ENCODE measurements at regions not wholly inside any gene's neighbourhood (a gene's known extent, or its start where the extent isn't known, plus 50 kb on each side); places are given as distances from the start of the nearest gene placed in this dataset.

GRCh38 chr15:94607176-94607654 lies 375.9 kb downstream of the MCTP2 start:
- DNase-seq, result peak; percentile 46 to 47

DNA sequence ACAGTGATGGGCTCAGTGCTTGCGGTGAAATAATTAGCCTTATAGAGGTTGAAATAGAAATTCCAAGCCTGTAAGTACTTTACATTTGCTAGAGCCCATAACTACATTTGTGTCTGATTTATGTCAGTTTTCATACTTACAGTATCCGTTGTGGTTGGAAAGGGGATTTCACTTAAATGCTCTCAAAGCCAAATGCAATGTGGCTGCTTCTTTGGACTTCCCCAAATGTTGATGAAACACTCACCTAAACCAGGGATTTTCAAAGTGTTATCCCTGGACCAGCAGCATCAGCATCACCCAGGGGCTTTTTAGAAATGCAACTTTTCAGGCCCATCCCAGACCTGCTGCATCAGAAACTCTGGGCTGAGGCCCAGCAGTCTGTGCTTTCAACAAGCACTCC lies 378.7 kb downstream of the MCTP2 start:
- no peak for DNase-seq

- DNase-seq, result no peak
These were observed 379.1 kb downstream of the MCTP2 start for GRCh38 chr15:94610485-94610884.

DNA sequence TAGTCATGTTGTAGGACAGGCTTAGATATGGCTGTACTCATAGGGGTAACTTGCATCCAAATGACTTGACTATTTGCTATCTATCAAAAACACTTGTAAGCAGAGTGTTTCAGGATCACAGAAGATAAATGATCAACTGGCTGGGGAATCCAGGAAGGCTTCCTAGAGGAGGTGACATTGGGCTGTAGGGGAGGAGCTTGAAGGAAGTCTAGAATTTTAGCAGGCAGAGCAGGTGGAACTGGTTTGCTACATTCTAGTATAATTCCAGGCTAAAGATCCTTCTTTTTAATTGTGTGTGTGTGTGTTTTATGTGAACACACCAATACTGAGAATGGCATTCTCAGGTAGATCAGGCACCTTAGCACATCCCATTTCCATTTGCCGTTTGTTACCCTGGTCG lies 380.3 kb downstream of the MCTP2 start:
- DNase-seq, result no peak

GRCh38 chr15:94615688-94616087 lies 384.3 kb downstream of the MCTP2 start:
- DNase-seq, result no peak

DNA sequence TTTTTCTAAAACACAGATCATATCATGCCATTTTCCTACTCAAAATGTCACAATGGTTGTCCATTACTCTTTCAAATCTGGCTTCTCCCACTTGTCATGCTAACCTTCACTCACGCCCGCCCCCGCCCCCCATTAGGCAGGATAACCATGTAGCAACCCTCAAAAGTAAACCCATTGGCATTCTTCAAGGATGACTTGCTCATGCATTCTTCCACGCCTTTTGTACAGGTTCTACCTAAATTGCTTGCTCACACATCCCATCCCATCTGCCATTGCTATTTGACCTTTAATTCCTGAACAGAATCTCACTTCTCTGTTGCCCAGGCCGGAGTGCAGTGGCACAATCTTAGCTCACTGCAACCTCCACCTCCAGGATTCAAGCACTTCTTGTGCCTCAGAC lies 389.3 kb downstream of the MCTP2 start:
- no peak for DNase-seq

GRCh38 chr15:94621736-94622135 lies 390.4 kb downstream of the MCTP2 start:
- DNase-seq, result no peak

- no peak for DNase-seq
These were observed 395.6 kb downstream of the MCTP2 start for GRCh38 chr15:94626949-94627348.

DNA sequence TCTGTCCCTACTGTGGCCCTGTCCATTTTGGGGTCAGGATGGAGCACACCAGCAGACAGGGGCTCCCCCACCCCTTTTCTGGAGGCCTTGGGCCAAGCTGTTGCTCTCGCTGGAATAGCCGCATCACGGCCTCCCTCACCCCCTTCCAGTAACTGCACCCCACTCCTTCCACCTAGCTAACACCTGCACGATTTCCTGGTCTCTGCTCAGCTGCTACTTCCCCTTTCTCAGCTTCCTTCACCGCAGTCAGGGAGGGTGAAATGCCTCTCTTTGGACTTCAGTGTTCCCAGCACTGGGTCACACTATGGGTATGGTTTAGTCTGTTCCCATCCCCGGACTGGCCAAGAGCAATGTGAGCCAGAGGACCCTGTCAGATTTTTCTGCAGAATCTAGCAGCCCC lies 400.2 kb downstream of the MCTP2 start:
- DNase-seq, result no peak

DNA sequence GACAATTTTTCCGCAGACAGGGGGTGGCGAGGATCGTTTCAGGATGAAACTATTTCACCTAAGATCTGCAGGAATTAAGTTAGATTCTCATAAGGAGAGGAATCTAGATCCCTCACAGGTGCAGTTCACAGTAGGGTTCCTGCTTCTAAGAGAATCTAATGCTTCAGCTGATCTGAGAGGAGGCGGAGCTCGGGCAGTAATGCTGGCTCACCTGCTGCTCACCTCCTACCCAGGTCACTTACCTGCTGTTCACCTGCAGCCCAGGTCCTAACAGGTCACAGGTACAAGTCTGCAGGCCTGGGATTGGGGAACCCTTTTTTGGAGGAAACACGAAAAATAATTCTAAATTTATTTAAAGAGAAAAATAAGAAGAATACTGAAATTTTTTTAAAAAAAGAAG lies 406.8 kb downstream of the MCTP2 start:
- DNase-seq, result no peak

DNA sequence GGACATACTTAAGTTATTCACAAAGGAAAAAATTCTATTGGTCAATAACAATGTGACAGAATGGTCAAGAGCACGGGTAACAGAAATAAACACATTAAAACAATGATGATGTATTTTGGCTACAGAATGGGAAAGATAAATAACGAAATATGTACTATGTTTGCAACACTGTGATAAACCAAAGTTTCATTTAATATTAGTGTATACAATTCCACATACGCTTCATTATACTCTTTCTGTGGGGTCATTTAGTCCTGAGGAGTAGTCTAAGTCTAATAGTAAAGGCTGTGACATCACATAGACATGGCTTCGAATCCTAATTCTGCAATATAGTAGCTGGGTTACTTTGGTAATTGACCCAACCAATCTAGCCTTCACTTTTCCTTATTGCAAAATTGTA lies 408.3 kb downstream of the MCTP2 start:
- peak; percentile 28 to 51 for DNase-seq

DNA sequence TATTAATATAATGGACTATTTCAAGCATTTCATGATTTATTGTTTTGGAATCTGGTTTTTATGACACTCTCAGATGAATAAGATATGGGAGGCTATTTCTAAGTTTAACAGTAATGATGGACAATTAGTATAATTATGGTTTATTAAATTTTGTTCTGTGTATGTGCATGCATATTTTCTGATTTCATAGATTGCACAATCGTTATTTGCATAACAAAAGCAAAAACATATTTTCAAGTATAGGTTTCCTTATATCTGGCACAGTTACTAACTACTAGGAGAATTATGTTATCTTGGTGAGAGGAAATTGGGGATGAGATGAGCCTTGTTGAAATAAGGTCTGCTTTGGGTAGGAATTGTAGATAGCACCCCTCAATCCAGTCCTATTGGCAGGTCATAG lies 413.1 kb downstream of the MCTP2 start:
- DNase-seq, result no peak

- no peak for DNase-seq
These were observed 421.7 kb downstream of the MCTP2 start for GRCh38 chr15:94653071-94653470.

- DNase-seq, result no peak
These were observed 424.0 kb downstream of the MCTP2 start for GRCh38 chr15:94655249-94655880.

DNA sequence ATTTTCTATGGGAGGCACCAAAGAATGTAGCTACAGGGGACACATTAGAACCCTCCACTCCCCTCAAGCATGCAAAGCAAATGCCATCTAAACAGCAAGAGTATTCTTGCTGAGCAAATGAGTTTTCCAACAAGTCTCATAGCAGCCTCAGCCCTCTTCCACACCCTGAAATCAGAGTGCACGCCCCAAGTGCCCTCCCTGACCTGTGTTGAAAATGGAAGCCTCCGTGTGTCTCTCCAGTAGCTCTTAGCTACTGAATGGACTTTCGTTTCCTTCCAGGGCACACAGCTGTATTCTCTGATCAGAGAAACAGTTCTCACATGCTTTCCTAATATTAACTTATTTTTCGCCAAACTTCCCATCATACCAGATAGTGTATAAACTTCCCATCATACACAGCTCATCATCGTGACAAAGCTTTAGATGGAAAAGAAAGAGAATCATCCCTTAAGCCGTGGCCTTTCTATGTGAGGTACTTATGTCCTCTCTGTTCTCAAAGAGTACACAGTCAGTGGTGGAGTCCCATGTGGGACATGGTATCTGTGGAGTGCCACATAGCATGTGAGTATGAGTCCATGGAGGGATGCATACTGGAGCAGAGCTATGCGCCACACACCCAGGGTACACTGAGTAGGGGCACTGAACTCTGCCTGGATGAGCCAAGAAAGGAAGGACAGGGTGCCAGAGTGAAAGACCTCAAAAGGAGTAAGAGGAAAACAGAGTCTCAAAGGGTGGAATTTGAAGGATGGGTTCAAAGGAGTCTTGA lies 434.5 kb downstream of the MCTP2 start:
- no peak for DNase-seq

DNA sequence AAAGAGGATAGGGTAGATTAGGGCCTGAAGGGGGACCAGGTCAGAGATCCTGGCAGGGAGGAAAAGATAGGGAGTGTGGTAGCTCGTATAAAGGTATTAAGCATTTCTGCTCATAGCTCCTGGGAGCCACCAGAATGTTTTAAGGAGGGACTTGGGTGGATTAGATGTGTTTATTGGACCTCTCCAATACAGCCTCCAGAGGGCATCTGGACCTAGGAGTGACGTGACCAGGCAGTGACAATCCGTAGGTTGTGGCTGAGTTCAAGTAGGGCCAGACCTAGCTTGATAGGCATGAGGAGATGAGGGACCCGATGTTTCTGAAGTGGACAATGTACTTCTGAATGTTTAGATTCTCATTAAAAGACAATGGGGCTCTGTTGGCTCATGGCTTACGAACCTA lies 435.2 kb downstream of the MCTP2 start:
- DNase-seq, result no peak

- no peak for DNase-seq
These were observed 435.7 kb downstream of the MCTP2 start for GRCh38 chr15:94667109-94667508.

- DNase-seq, result peak; percentile 55 to 65
These were observed 439.2 kb downstream of the MCTP2 start for GRCh38 chr15:94670438-94671034.

GRCh38 chr15:94671858-94672532 lies 440.6 kb downstream of the MCTP2 start:
- peak; percentile 79 to 82 for DNase-seq

DNA sequence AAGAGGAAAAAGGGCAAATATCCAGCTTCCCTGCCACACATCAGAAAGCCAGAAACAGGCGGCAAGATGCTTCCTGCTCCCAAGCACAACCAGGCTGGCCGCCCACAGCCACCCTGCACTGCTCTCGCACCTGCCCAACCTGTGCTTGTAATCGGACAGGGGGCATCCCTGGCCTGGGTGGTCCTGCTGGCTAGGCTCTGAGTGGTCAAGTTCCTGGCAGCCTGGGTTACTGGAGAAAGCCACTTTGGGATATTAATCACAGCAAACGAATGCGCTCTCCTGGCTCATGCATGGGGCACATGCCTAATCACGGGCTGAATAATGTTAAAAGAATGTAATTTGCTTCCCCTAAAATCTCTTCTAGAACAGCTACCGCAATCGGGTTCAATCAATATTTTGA lies 442.4 kb downstream of the MCTP2 start:
- DNase-seq, result no peak

DNA sequence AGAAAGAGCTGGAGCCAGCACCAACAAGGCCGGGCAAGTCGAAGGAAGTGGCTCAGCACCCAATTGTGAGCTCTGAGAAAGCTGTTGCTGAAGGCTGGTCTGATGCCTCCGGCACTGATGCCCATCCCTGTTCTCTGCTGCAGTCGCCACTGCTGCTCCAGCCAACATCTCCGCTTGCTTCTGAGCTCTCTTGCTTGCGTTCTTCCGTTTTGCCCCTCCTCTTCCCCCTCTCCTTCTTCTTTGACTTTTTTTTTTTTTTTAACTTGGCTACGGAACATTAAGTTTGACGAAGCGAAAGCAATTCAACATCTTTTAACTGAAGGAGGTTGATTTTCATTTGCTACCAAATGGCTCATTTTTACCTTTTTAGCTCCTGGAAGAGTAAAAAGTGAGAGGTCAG lies 442.9 kb downstream of the MCTP2 start:
- peak in 1 of 2 donors; percentile 28 for DNase-seq

GRCh38 chr15:94677202-94677790 lies 445.9 kb downstream of the MCTP2 start:
- DNase-seq, result no peak

All from right lung (tissue), 2 donors.